HepG2 (cell line): ENCODE measurements at regions not wholly inside any gene's neighbourhood (a gene's known extent, or its start where the extent isn't known, plus 50 kb on each side); places are given as distances from the start of the nearest gene placed in this dataset.
A peak's percentile ranks its signal among the peaks of the same experiment; 100 is the strongest.

Experiments used
- ATAC-seq: fragments of 200-7000 bp; cut with Tn5 transposase; 3 replicates; pipeline ENCODE4 v1.9.1; 2020; ENCODE audit warnings: mild to moderate bottlenecking, moderate library complexity
- BruUV-seq: library from RNA; stranded (reverse); fragments of 400-500 nt; replicated peaks from 2 replicates; lab custom pipeline; 2021; lab: Mats Ljungman, UMichigan
- CTCF ChIA-PET: fragments of 300-600 bp; formaldehyde crosslinking; extraction: SDS; loops from one replicate; lab custom pipeline; 2021; ENCODE audit warnings: low total read pairs, inconsistent platforms, low intra/inter-chr PET ratio; lab: Yijun Ruan, JAX
- POLR2A ChIA-PET: fragments of 350-600 bp; sonication (Branson Sonifier 250); formaldehyde crosslinking; loops from one replicate; lab custom pipeline; 2020; ENCODE audit warnings: antibody characterized with exemption, inconsistent platforms; lab: Yijun Ruan, JAX
- DNase-seq: peaks from one replicate; pipeline ENCODE4 v3.0.0-alpha.2; 2015; ENCODE audit warnings: low spot score
- FAIRE-seq: peaks from 3 replicates; lab custom pipeline; 2011; peaks lifted over from hg19 to GRCh38; lab: Jason Lieb, UNC
- H2AFZ ChIP-seq: one replicate; pipeline ENCODE4 v1.6.1; 2011; ENCODE audit warnings: low read length, inconsistent platforms
- H3K27ac ChIP-seq: fragments of 300-600 bp; 3 replicates; pipeline ENCODE4 v1.8.0; 2011; ENCODE audit warnings: mixed run types, mild to moderate bottlenecking, mixed read lengths, low read length, inconsistent platforms; ENCODE audit not compliant: insufficient read depth; ENCODE audit errors: extremely low read length
- H3K27me3 ChIP-seq, 2 experiments: fragments of 200-600 bp in 1 of 2; 2 replicates in 1 of 2; 3 replicates in 1 of 2; pipeline versions ENCODE4 v1.6.0 to v1.8.0; 2011; ENCODE audit warnings: low read length in 2 of 2, mild to moderate bottlenecking in 2 of 2, moderate library complexity in 2 of 2, inconsistent platforms in 1 of 2; ENCODE audit not compliant: insufficient read depth in 2 of 2, control insufficient read depth in 1 of 2
- H3K36me3 ChIP-seq, 2 experiments: fragments of 200-600 bp in 1 of 2; replicated peaks in 1 of 2; 2 replicates in 1 of 2; 3 replicates in 1 of 2; pipeline versions ENCODE4 v1.5.1 to v1.8.0; 2011; ENCODE audit warnings: low read length in 2 of 2, inconsistent platforms in 1 of 2; ENCODE audit not compliant: insufficient read depth in 2 of 2, control insufficient read depth in 1 of 2
- H3K4me1 ChIP-seq: 2 replicates; pipeline ENCODE4 v1.5.1; 2012; ENCODE audit warnings: low read length, inconsistent platforms; ENCODE audit not compliant: insufficient read depth
- H3K4me2 ChIP-seq: 2 replicates; pipeline ENCODE4 v1.6.0; 2011; ENCODE audit warnings: low read depth, low read length, inconsistent platforms
- H3K4me3 ChIP-seq, 3 experiments: fragments of 200-600 bp in 1 of 3; sonication (generic), shearing (Covaris generic) in 1 of 3; replicated peaks in 1 of 3; 2 replicates each; pipeline ENCODE4 v1.5.1; 2011 to 2016; ENCODE audit warnings: low read length in 3 of 3, inconsistent platforms in 2 of 3, low read depth in 2 of 3, mild to moderate bottlenecking in 2 of 3, control low read depth in 1 of 3, mixed read lengths in 1 of 3; ENCODE audit not compliant: insufficient read depth in 1 of 3
- H3K79me2 ChIP-seq: one replicate; pipeline ENCODE4 v1.6.1; 2011; ENCODE audit warnings: low read length, inconsistent platforms; ENCODE audit not compliant: insufficient read depth
- H3K9ac ChIP-seq: 2 replicates; pipeline ENCODE4 v1.6.0; 2011; ENCODE audit warnings: mild to moderate bottlenecking, low read depth, low read length, inconsistent platforms; ENCODE audit not compliant: insufficient read depth
- H3K9me3 ChIP-seq: 2 replicates; pipeline ENCODE4 v1.5.1; 2012; ENCODE audit warnings: mild to moderate bottlenecking, low read length
- H4K20me1 ChIP-seq: 2 replicates; pipeline ENCODE4 v1.6.0; 2011; ENCODE audit warnings: inconsistent platforms, mild to moderate bottlenecking, low read length, moderate library complexity; ENCODE audit not compliant: insufficient read depth
- ARID4A ChIP-seq: sonication (generic); formaldehyde crosslinking; IDR thresholded peaks from 2 replicates; pipeline ENCODE4 v1.5.0; 2020; ENCODE audit warnings: mild to moderate bottlenecking, missing genetic modification reagents, borderline replicate concordance
- ATF7 ChIP-seq, 2 experiments: fragments of 450-650 bp in 1 of 2; sonication (generic) in 1 of 2; formaldehyde crosslinking in 1 of 2; IDR thresholded peaks; 2 replicates each; pipeline versions ENCODE4 v1.4.0 to v1.6.1; 2016 to 2020; ENCODE audit warnings: antibody characterized with exemption in 1 of 2, mild to moderate bottlenecking in 1 of 2, missing genetic modification reagents in 1 of 2
- CREM ChIP-seq, 2 experiments: sonication (generic) in 1 of 2; formaldehyde crosslinking in 1 of 2; IDR thresholded peaks; 2 replicates each; pipeline versions ENCODE4 v1.4.0 to v1.6.1; 2016 to 2020; ENCODE audit warnings: antibody characterized with exemption in 1 of 2, mild to moderate bottlenecking in 1 of 2, missing genetic modification reagents in 1 of 2
- WGBS: methylation state at CpG from one replicate; pipeline ENCODE4 v1.1.6; 2017; ENCODE audit warnings: low lambda C conversion rate; 5-methylcytosine and 5-hydroxymethylcytosine counted together
- in situ Hi-C: cut with HindIII; loops from 2 replicates; pipeline ENCODE4 v1.10.0; 2017; ENCODE audit warnings: low pct_unique_long_range_greater_than_20kb; ENCODE audit not compliant: extremely low pct_ligation_motif_present
- intact Hi-C: fragments of 100-400 bp; cut with micrococcal nuclease; formaldehyde crosslinking; loops from one replicate; pipeline ENCODE4 v1.10.0; 2022; ENCODE audit not compliant: unreplicated experiment
- TF ChIP-seq, protein P1 (sequence below), 2 experiments: fragments of 450-650 bp in 1 of 2; sonication (generic) in 1 of 2; formaldehyde crosslinking in 1 of 2; IDR thresholded peaks; 2 replicates each; pipeline versions ENCODE4 v1.6.1 to v1.8.0; 2016 to 2022; ENCODE audit warnings: antibody characterized with exemption in 1 of 2, mild to moderate bottlenecking in 1 of 2, missing genetic modification reagents in 1 of 2
- TF ChIP-seq, protein P2 (sequence below): IDR thresholded peaks from 2 replicates; pipeline ENCODE4 v1.6.1; 2018; ENCODE audit warnings: missing genetic modification reagents, mild to moderate bottlenecking, missing compliant biosample characterization

DNA sequence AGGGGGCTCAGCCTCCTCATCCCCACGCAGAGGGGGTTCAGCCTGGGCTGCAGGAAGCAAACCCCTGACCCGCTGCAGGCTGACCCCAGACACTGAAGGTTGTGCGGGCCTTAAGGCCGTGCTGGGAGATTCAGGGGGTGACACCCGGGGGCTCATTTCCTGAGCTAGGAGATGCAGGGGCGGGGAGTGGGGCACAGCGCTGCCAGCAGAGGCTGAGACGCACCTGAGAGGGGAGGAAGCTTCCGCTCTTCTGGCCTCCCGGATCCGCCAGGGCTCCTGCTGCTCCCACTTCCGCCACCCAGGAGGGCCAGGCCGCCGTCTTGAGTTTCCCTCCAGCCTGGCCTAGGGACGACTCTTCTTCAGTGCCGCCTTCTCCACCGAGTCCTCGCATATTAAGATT is 173.2 kb upstream of the FOXF1 start (continued):
- TF ChIP-seq ARID4A (CRISPR knock-in tag): no peak

DNA sequence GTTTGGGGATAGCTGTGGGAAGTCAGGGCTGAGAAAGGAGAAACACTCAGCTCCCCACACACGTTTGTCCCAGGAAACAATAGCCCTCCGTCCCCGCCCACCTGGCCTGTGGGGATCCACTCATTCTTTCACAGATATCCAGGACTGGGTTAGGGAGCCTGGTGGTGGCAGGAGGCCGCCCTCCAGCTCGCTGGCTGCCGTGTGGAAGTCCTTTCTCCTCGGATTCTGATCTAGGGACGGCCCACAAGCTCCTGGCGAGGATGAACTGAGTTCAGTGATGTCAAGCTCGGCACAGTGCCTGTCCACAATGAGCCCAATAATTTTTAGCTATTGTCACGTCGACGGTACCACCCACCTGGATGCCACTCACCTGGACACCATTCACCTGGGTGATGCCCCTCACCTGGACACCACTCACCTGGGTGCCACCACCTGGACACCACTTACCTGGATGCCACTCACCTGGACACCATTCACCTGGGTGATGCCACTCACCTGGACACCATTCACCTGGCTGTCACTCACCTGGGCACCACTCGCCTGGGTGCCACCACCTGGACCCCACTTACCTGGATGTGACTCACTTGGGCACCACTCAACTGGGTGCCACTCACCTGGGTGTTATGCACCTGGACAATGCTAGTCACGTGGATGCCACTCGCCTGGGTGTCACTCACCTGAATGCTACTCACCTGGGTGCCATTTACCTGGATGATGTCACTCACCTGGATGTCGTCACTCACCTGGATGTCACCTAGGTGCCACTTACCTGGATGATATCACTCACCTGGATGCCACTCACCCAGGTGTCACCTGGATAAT is 172.5 kb upstream of the FOXF1 start:
- FAIRE-seq: no peak
- H3K9me3 ChIP-seq: no peaks in the 10 kb centered on the region
- no peaks in the 10 kb centered on the region for H4K20me1 ChIP-seq
- 13% methylated on average over 7 of the region's 17 CpGs for WGBS
- in situ Hi-C loops: no loop called here
- no peaks in the 10 kb centered on the region for H3K4me1 ChIP-seq
- no peak overlapping the region for H2AFZ ChIP-seq
- ChIA-PET POLR2A (no interaction called here), CTCF (no interaction called here)
- ATAC-seq: no peak
- intact Hi-C loops: no loop called here
- H3K27me3 ChIP-seq: peaks cover 2 to 42% of the 10 kb centered on the region in 2 experiments; a peak in 3 of 5 replicates
- H3K9ac ChIP-seq: no peak overlapping the region
- DNase-seq: no peak
- no peaks in the 10 kb centered on the region for H3K79me2 ChIP-seq
- H3K27ac ChIP-seq: no peak overlapping the region
- no peak overlapping the region for H3K4me3 ChIP-seq
- H3K4me2 ChIP-seq: no peak overlapping the region
- no TSS peak for BruUV-seq
- H3K36me3 ChIP-seq: no peaks in the 10 kb centered on the region
- TF ChIP-seq CREM (IDR thresholded peaks at IDR 0.05): no peak
- no peak for TF ChIP-seq CREM (CRISPR knock-in tag; IDR thresholded peaks at IDR 0.05)
- TF ChIP-seq, protein P1, sequence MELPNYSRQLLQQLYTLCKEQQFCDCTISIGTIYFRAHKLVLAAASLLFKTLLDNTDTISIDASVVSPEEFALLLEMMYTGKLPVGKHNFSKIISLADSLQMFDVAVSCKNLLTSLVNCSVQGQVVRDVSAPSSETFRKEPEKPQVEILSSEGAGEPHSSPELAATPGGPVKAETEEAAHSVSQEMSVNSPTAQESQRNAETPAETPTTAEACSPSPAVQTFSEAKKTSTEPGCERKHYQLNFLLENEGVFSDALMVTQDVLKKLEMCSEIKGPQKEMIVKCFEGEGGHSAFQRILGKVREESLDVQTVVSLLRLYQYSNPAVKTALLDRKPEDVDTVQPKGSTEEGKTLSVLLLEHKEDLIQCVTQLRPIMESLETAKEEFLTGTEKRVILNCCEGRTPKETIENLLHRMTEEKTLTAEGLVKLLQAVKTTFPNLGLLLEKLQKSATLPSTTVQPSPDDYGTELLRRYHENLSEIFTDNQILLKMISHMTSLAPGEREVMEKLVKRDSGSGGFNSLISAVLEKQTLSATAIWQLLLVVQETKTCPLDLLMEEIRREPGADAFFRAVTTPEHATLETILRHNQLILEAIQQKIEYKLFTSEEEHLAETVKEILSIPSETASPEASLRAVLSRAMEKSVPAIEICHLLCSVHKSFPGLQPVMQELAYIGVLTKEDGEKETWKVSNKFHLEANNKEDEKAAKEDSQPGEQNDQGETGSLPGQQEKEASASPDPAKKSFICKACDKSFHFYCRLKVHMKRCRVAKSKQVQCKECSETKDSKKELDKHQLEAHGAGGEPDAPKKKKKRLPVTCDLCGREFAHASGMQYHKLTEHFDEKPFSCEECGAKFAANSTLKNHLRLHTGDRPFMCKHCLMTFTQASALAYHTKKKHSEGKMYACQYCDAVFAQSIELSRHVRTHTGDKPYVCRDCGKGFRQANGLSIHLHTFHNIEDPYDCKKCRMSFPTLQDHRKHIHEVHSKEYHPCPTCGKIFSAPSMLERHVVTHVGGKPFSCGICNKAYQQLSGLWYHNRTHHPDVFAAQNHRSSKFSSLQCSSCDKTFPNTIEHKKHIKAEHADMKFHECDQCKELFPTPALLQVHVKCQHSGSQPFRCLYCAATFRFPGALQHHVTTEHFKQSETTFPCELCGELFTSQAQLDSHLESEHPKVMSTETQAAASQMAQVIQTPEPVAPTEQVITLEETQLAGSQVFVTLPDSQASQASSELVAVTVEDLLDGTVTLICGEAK (IDR thresholded peaks at IDR 0.05): no peak
- TF ChIP-seq, protein P1 (CRISPR knock-in tag; IDR thresholded peaks at IDR 0.05): no peak
- peak; percentile 77 for TF ChIP-seq ATF7 (IDR thresholded peaks at IDR 0.05)
- TF ChIP-seq ATF7 (CRISPR knock-in tag; IDR thresholded peaks at IDR 0.05): no peak
- TF ChIP-seq, protein P2, sequence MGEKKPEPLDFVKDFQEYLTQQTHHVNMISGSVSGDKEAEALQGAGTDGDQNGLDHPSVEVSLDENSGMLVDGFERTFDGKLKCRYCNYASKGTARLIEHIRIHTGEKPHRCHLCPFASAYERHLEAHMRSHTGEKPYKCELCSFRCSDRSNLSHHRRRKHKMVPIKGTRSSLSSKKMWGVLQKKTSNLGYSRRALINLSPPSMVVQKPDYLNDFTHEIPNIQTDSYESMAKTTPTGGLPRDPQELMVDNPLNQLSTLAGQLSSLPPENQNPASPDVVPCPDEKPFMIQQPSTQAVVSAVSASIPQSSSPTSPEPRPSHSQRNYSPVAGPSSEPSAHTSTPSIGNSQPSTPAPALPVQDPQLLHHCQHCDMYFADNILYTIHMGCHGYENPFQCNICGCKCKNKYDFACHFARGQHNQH (CRISPR knock-in tag): no peak
